NT2/D1 (cell line): ENCODE measurements at regions not wholly inside any gene's neighbourhood (a gene's known extent, or its start where the extent isn't known, plus 50 kb on each side); places are given as distances from the start of the nearest gene placed in this dataset.

Experiments
- SUZ12 ChIP-seq: IDR thresholded peaks from 2 replicates; pipeline ENCODE4 v1.6.1; 2011; ENCODE audit not compliant: insufficient read length, insufficient read depth; ENCODE audit errors: extremely low read depth
- YY1 ChIP-seq: IDR thresholded peaks from 2 replicates; pipeline ENCODE4 v1.6.1; 2011; ENCODE audit not compliant: insufficient read length, insufficient read depth
- ZNF274 ChIP-seq: IDR thresholded peaks from 2 replicates; pipeline ENCODE4 v1.6.1; 2011; ENCODE audit warnings: mild to moderate bottlenecking, low read depth, low read length

- no peak for TF ChIP-seq YY1
- TF ChIP-seq ZNF274, result no peak
- TF ChIP-seq SUZ12, result no peak
Measured at GRCh38 chr1:119302011-119302410, 66.6 kb upstream of the HAO2 start.
